Activated naive CD4-positive, alpha-beta T cell treated with anti-CD3 and anti-CD28 coated beads, Interleukin-2, amount 50 U/mL, for 72 hours (primary cell): ENCODE measurements at regions not wholly inside any gene's neighbourhood (a gene's known extent, or its start where the extent isn't known, plus 50 kb on each side); places are given as distances from the start of the nearest gene placed in this dataset.
"Not testable (repeated sequence)": the region's sequence is repeated elsewhere in the genome, so short reads cannot be mapped to it uniquely, and the experiment has no call there.

Experiments
- ATAC-seq, 2 donors: fragments of 150-1000 bp; cut with Tn5 transposase; 2 replicates each; pipeline ENCODE4 v1.10.0; 2021; ENCODE audit warnings: mild to moderate bottlenecking in 2 of 2, moderate library complexity in 2 of 2
- DNase-seq, 2 donors: peaks; one replicate each; pipeline ENCODE4 v3.0.0; 2021 to 2022; ENCODE audit warnings: low spot score in 2 of 2
- H3K27ac Mint-ChIP-seq, 2 donors: one replicate each; pipeline ENCODE4 v1.8.0; 2022; ENCODE audit warnings: mild to moderate bottlenecking in 2 of 2, mixed read lengths in 2 of 2
- H3K36me3 Mint-ChIP-seq, 2 donors: one replicate each; pipeline ENCODE4 v1.8.0; 2022; ENCODE audit warnings: mixed read lengths in 2 of 2
- H3K9me3 Mint-ChIP-seq, 2 donors: one replicate each; pipeline ENCODE4 v1.8.0; 2022; ENCODE audit warnings: mixed read lengths in 2 of 2

- H3K9me3 Mint-ChIP-seq = no peaks in the 10 kb centered on the region
Measured at GRCh38 chr22:48488611-48489511, 1338.8 kb downstream of the BRD1 start.

GRCh38 chr22:48488149-48488551 lies 1339.5 kb downstream of the BRD1 start:
- ATAC-seq = no peak
- Mint-ChIP-seq H3K36me3 (no peaks in the 10 kb centered on the region), H3K27ac (no peak overlapping the region), H3K9me3 (no peaks in the 10 kb centered on the region)
- DNase-seq = no peak

More at GRCh38 chr22:48488611-48489511, 1338.8 kb downstream of the BRD1 start:
- H3K27ac Mint-ChIP-seq = no peak overlapping the region
- DNase-seq = no peak
- no peaks in the 10 kb centered on the region for H3K36me3 Mint-ChIP-seq
- ATAC-seq = no peak

- DNase-seq = no peak
- H3K27ac Mint-ChIP-seq = no peak overlapping the region
- no peaks in the 10 kb centered on the region for H3K9me3 Mint-ChIP-seq
- no peaks in the 10 kb centered on the region for H3K36me3 Mint-ChIP-seq
- no peak for ATAC-seq
Measured at GRCh38 chr22:48486558-48486957, 1341.1 kb downstream of the BRD1 start.

- Mint-ChIP-seq H3K9me3 (no peaks in the 10 kb centered on the region), H3K27ac (no peak overlapping the region), H3K36me3 (no peaks in the 10 kb centered on the region)
- ATAC-seq = no peak
- DNase-seq = no peak
Measured at GRCh38 chr22:48486134-48486532, 1341.5 kb downstream of the BRD1 start.

- H3K27ac Mint-ChIP-seq = no peak overlapping the region
Measured at GRCh38 chr22:48485149-48486133, 1342.2 kb downstream of the BRD1 start.

GRCh38 chr22:48483764-48484528 lies 1343.7 kb downstream of the BRD1 start:
- Mint-ChIP-seq H3K27ac (no peak overlapping the region), H3K36me3 (no peaks in the 10 kb centered on the region), H3K9me3 (no peaks in the 10 kb centered on the region)
- ATAC-seq (no peak), DNase-seq (no peak)

More at GRCh38 chr22:48485149-48486133, 1342.2 kb downstream of the BRD1 start:
- H3K9me3 Mint-ChIP-seq = no peaks in the 10 kb centered on the region
- ATAC-seq (no peak), DNase-seq (no peak)
- H3K36me3 Mint-ChIP-seq = no peaks in the 10 kb centered on the region

- no peak for DNase-seq
- ATAC-seq = no peak
- Mint-ChIP-seq H3K9me3 (no peaks in the 10 kb centered on the region), H3K27ac (no peak overlapping the region), H3K36me3 (no peaks in the 10 kb centered on the region)
Measured at GRCh38 chr22:48482771-48483170, 1344.9 kb downstream of the BRD1 start.

GRCh38 chr22:48482198-48482597 lies 1345.5 kb downstream of the BRD1 start:
- H3K36me3 Mint-ChIP-seq, H3K27ac Mint-ChIP-seq, DNase-seq, ATAC-seq, H3K9me3 Mint-ChIP-seq: not testable (repeated sequence)

- Mint-ChIP-seq H3K9me3 (no peaks in the 10 kb centered on the region), H3K36me3 (no peaks in the 10 kb centered on the region), H3K27ac (no peak overlapping the region)
- no peak for ATAC-seq
- DNase-seq = no peak
Measured at GRCh38 chr22:48481748-48482147, 1345.9 kb downstream of the BRD1 start.

- Mint-ChIP-seq H3K9me3 (no peaks in the 10 kb centered on the region), H3K36me3 (no peaks in the 10 kb centered on the region), H3K27ac (no peak overlapping the region)
- ATAC-seq (no peak), DNase-seq (no peak)
Measured at GRCh38 chr22:48478529-48479265, 1349.0 kb downstream of the BRD1 start.

GRCh38 chr22:48478124-48478523 lies 1349.5 kb downstream of the BRD1 start:
- Mint-ChIP-seq H3K36me3 (no peaks in the 10 kb centered on the region), H3K27ac (no peak overlapping the region), H3K9me3 (no peaks in the 10 kb centered on the region)
- no peak for DNase-seq
- ATAC-seq = no peak

- no peak for ATAC-seq
- DNase-seq = no peak
- Mint-ChIP-seq H3K36me3 (no peaks in the 10 kb centered on the region), H3K27ac (no peak overlapping the region), H3K9me3 (no peaks in the 10 kb centered on the region)
Measured at GRCh38 chr22:48477031-48477721, 1350.5 kb downstream of the BRD1 start.

GRCh38 chr22:48476577-48476976 lies 1351.1 kb downstream of the BRD1 start:
- Mint-ChIP-seq H3K27ac (no peak overlapping the region), H3K36me3 (no peaks in the 10 kb centered on the region), H3K9me3 (no peaks in the 10 kb centered on the region)
- no peak for ATAC-seq
- DNase-seq = no peak

GRCh38 chr22:48475661-48476345 lies 1351.9 kb downstream of the BRD1 start:
- no peak overlapping the region for H3K27ac Mint-ChIP-seq
- no peaks in the 10 kb centered on the region for H3K9me3 Mint-ChIP-seq
- no peak for DNase-seq
- ATAC-seq = no peak
- no peaks in the 10 kb centered on the region for H3K36me3 Mint-ChIP-seq

- Mint-ChIP-seq H3K27ac (no peak overlapping the region), H3K36me3 (no peaks in the 10 kb centered on the region), H3K9me3 (no peaks in the 10 kb centered on the region)
- DNase-seq = no peak
- no peak for ATAC-seq
Measured at GRCh38 chr22:48474881-48475280, 1352.8 kb downstream of the BRD1 start.
